Upper lobe of left lung (tissue), 4 donors: ENCODE measurements at regions not wholly inside any gene's neighbourhood (a gene's known extent, or its start where the extent isn't known, plus 50 kb on each side); places are given as distances from the start of the nearest gene placed in this dataset.

Source experiments
- POLR2A ChIP-seq, 4 donors: fragments of 450-650 bp; IDR thresholded peaks; one replicate each; pipeline ENCODE4 v1.5.1; 2016 to 2017; ENCODE audit warnings: antibody characterized with exemption in 4 of 4, mild to moderate bottlenecking in 2 of 4
- POLR2AphosphoS5 ChIP-seq, 2 donors: sonication (generic); formaldehyde crosslinking; IDR thresholded peaks; one replicate each; pipeline ENCODE4 v1.5.1; 2017; ENCODE audit warnings: antibody characterized with exemption in 2 of 2
- TF ChIP-seq, protein P1 (sequence below), 6 experiments: fragments of 450-650 bp in 4 of 6; fragments of 200-600 bp in 2 of 6; sonication (generic) in 2 of 6; IDR thresholded peaks; one replicate each; pipeline ENCODE4 v1.5.1; 2016 to 2019; ENCODE audit warnings: antibody characterized with exemption in 6 of 6

DNA sequence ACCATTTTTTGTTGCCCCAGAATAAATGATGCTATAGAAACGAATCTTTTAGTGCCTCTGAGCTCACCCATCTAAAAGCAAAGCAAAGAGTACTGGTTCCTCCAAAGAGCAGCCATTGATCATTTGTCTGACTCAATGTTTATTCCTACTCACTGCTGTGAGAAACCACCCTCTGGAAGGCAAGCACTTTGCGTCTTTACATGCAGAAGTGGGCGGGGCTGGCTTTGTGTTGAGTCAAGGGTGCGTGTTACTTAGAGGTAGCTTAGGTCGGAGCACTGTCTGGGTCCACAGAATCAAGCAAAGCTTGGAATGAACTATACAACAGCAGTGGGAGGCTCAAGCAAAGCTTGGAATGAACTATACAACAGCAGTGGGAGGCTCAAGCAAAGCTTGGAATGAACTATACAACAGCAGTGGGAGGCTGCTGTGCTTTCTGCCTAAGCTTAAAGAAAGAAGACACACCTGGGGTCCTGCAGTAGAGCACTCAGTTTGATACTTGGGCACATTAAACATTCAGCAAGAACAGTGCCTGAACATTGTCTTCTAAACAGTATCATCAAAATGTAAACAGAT is 77.2 kb upstream of the PRICKLE1 start:
- no peak for TF ChIP-seq POLR2A (IDR thresholded peaks at IDR 0.05)
- TF ChIP-seq, protein P1, sequence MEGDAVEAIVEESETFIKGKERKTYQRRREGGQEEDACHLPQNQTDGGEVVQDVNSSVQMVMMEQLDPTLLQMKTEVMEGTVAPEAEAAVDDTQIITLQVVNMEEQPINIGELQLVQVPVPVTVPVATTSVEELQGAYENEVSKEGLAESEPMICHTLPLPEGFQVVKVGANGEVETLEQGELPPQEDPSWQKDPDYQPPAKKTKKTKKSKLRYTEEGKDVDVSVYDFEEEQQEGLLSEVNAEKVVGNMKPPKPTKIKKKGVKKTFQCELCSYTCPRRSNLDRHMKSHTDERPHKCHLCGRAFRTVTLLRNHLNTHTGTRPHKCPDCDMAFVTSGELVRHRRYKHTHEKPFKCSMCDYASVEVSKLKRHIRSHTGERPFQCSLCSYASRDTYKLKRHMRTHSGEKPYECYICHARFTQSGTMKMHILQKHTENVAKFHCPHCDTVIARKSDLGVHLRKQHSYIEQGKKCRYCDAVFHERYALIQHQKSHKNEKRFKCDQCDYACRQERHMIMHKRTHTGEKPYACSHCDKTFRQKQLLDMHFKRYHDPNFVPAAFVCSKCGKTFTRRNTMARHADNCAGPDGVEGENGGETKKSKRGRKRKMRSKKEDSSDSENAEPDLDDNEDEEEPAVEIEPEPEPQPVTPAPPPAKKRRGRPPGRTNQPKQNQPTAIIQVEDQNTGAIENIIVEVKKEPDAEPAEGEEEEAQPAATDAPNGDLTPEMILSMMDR (IDR thresholded peaks at IDR 0.05) = no peak
- TF ChIP-seq POLR2AphosphoS5 (IDR thresholded peaks at IDR 0.05) = no peak
